Limb (tissue), 2 donors: ENCODE measurements at regions not wholly inside any gene's neighbourhood (a gene's known extent, or its start where the extent isn't known, plus 50 kb on each side); places are given as distances from the start of the nearest gene placed in this dataset.
"Not testable (repeated sequence)": the region's sequence is repeated elsewhere in the genome, so short reads cannot be mapped to it uniquely, and the experiment has no call there.

Experiments
- DNase-seq, 2 donors: peaks; one replicate each; pipeline ENCODE4 v3.0.0-alpha.2; 2016; ENCODE audit errors: extremely low spot score in 2 of 2

DNA sequence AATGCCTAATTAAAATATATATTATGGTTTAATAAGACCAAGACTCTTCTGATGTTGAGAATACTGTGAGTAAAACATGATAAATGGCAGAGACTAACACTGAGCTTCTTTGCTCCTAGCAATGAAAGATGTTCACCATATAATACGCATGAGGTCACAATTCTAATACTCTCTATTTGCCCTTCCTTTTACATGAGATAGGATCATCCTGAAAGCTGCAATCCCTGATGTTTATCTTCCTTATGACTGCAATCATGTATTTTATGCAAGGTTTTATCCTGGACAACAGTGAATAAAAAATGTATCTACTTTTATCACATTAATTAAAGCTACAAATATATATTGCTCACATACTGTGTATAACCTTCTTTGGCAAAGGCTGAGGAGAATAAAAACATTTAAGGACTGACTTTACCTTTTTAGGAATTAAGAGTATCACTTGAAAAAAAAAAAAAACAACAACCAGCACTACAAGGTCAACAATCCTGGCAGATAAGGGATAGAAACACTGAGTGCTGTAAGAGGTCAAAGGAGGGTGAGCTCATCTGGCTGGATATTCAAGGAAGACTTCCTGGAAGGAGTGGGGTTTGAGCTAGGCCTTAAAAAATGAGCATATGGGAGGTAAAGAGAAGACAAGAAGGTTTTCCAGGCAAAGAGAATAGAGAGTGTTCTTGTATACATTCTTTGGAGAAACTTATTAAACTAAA lies 99.9 kb downstream of the AREG start:
- no peak for DNase-seq

- no peak for DNase-seq
Measured at GRCh38 chr4:74545448-74545847, 100.5 kb downstream of the AREG start.

DNA sequence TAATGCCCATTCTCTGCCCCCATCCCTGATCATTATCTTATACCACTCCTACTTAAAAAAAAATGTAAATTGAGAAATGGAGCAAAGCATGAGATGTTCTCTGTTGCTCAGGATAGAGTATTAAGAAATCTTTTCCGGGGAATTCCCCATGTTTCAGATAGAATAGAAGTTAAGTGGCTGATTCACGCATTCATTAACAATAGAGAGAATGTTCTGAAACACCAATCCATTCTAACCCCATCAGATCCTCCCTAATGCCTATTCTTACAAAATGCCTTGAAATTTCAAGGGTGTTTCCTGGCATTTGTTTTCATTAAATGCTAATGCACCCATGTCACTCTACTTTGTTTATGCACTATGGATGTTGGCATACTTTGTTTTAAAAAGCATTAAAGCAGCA lies 101.1 kb downstream of the AREG start:
- DNase-seq = no peak

GRCh38 chr4:74547042-74547441 lies 102.1 kb downstream of the AREG start:
- no peak for DNase-seq

GRCh38 chr4:74548561-74548960 lies 103.6 kb downstream of the AREG start:
- DNase-seq = no peak

DNA sequence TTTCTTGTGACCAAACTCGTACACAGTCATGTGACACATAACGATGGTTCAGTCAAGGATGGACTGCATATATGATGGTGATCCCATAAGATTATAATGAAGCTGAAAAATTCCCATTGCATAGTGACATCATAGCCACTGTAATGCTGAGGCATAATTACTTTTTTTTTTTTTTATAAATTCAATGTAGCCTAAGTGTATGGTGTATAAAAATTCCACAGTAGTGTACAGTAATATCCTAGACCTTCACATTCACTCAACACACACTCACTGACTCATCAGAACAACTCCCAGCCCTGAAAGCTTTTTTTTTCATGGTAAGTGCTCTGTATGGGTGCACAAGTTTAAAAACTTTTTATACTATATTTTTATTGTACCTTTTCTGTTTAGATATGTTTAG lies 105.0 kb downstream of the AREG start:
- DNase-seq = no peak

DNA sequence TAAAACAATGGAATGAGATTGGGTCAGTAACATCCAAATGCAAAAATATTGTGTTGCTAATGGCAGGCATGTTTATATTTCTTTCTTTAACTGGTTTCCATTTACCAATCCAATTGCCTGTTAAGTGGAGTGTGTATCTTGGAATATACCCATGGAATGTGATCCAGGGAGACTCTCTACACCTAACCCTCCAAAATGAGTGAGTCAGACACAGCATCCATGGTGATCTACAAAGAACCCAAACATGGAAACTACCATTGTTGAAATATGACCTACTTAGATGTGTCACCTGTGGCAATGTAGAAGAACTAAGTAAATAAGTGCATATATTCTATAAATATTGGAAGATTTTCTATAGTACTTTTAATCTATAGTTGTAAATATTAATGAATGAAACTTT lies 110.3 kb downstream of the AREG start:
- DNase-seq = no peak

DNA sequence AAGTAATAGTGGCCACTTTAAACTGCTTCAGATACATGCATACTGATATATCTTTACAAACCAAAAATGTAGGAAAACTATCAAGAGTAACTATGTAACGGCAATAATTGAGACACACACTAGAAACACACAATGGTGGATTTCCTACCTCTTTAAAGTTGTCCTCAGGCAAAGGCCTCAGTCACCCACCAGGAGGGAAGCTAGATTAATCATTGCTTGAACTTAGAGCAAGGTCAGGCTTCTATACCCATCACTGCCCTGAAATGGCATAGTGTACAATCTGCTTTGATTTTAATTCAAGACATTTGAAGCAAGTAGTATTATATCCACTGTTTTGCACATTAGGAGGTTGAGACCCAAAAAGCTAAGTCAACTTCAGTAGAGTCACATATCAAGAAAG lies 110.9 kb downstream of the AREG start:
- DNase-seq = no peak

- DNase-seq = no peak
Measured at GRCh38 chr4:74559853-74560252, 114.9 kb downstream of the AREG start.

DNA sequence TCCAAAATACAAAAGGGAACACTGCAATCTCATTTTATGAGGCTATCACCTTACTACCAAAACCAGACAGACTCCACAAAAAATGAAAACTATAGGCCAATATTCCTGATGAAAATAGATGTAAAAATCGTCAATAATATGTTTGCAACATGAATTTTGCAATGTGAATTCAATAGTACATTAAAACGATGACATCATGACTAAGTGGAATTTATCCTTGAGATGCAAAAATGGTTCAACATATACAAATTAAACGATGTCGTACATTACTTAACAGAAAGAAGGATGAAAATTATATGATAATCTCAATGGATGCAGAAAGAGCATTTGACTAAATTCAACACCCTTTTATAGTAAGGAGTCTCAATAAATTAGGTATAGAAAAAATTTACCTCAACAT lies 123.0 kb downstream of the AREG start:
- DNase-seq = no peak

DNA sequence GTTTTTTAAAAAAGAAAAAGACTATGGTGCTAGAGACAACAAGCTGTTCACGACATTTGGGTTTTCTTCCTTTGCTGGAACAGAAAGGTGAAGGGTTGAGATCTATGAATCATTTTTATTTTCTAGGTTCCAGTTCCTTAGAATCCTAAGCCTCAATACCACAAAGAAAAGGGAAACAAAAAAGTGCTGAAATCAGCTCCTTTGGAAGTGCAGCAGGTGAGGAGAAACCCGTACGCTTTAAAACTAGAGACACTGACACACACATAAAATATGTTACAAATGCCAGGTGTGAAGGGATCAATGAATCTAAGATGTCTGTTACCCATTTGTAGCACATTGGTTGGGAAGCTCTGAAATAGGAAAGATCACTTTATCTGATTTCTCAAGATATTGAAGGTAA lies 125.2 kb downstream of the AREG start:
- no peak for DNase-seq

DNA sequence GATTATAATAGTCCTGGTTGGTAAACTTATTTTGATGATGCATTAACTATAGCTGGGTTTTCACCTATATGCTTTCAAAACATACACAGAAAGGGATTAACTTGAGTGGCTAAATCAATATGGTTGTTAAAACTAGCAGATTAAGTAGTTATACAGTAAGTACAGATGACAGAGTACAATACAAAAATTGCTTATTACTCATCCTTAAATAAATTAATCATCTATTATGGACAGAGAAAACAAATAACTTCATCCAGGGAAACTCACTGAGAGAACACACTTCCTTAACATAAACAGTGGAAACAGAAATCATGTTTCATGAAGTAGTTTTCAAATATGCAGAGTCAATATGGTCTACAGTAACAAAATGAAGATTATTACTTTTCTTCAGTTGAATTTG lies 133.4 kb downstream of the AREG start:
- DNase-seq = no peak

DNA sequence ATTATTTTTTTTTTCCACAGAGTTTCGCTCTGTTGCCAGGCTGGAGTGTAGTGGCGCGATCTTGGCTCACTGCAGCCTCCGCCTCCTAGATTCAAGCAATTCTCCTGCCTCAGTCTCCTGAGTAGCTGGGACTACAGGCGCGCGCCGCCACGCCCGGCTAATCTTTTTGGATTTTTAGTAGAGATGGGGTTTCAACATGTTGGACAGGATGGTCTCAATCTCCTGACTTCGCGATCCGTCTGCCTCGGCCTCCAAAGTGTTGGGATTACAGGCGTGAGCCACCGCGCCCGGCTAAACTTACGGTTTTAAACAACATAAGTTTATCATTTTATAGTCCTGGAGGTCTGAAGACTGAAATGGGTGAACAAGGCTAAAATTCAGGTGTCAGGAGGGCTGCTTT lies 133.9 kb downstream of the AREG start:
- not testable (repeated sequence) for DNase-seq

- DNase-seq = no peak
Measured at GRCh38 chr4:74583089-74583700, 138.3 kb downstream of the AREG start.

DNA sequence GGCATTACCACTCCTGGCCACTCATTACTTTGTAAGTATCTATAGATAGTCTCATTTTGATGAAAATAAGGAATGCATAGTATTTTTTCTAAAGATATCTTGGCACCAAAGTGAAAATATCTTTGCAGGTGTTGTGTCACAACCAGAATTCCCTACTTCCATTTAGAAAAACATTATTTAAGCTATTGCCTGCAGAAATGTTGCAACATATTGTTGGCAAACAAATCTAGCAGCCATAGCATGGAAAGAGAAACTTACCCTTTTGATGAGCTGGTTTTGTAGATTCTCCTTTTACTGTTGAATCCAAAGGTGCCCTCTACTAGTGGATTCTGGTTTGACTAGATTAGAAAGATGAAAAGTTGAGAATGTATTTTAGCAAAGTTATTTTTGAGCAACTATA lies 138.8 kb downstream of the AREG start:
- no peak for DNase-seq

- no peak for DNase-seq
Measured at GRCh38 chr4:74588350-74588749, 143.4 kb downstream of the AREG start.

GRCh38 chr4:74590476-74590875 lies 145.5 kb downstream of the AREG start:
- DNase-seq = no peak

DNA sequence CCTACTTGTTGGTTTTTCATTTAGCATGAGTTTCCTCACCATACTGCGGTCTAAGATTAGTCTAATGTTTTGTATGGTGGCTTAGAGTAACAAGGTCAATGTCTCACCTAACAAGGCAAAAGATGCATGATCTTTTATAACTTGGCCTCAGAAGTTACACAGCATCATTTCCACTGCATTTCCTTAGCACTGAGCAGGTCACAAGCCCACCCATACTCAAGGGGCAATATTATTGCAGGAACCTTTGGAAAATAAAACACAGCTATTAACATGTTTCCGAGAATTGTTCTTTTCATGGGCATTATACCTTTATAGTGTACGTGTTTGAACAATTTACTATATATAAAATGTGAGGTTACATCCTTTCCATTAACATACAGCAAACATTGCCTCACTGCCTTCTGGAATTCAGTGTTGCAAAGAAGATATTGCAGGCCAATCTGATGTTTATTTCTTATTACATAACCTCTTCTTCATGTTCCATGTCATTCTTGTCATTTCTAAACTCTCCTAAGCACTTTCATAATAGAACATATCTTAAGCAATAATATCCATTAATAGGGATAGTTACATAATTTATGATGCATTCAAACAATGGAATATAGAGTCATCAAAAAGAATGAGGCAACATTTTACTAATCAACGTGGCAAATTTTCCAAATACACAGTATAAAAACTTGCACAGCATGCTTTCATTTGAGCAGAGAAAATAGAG lies 153.8 kb downstream of the AREG start:
- DNase-seq = no peak

DNA sequence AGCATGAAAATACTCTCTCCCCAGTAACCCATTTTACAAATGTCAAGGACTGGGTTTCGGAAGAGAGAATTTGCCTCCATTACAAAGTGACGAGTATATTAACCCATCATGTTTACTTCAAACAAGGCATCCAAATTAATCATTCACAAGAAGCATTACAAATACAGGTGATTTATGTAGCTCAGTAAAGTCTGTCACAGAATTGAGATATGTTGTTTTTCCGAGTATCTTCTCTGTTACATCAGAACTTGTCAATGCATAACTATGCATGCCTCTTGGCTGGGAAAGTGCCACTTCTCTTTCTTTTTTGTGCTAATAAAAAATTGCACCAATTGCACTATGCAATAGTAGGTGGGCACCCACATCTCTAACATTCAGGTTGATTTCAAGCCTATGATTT lies 158.2 kb downstream of the AREG start:
- no peak for DNase-seq

DNA sequence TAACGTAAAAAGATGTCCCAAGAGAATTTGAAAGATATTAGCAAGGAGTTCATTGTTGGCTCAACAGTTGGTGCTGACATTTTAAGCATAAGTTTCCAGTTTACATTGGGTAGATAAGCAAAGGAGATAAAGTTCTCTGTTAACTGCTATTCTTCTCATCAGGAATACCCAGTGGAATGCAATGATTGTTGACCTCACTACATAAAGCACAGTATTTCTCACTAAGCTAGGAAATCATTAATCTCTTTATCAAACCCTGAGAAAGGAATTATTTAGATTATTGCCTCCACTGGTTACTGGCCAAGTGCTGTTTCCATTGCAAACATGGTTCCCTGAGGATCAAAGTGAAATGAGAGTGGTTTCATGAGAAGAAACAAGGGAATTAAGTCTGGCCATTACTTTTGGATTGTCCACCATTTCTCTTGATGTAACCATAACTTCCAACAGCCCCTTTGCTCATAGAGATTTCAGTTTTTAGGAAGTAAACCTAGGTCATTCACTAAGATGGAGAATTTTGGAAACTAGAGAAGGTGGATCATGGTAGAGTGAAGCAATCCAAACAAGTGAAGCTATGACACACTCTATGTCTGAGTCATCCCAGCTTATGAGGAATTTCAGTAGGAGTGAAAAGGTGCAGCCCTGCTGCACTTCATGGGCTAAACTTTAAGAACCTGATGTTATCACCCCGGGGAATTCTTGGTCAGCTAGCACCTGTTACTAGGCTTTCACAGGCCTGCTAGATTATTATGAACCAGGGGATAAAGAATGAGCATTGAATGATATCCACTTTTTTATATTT lies 163.4 kb downstream of the AREG start:
- no peak for DNase-seq

GRCh38 chr4:74610491-74610890 lies 165.6 kb downstream of the AREG start:
- DNase-seq = no peak

DNA sequence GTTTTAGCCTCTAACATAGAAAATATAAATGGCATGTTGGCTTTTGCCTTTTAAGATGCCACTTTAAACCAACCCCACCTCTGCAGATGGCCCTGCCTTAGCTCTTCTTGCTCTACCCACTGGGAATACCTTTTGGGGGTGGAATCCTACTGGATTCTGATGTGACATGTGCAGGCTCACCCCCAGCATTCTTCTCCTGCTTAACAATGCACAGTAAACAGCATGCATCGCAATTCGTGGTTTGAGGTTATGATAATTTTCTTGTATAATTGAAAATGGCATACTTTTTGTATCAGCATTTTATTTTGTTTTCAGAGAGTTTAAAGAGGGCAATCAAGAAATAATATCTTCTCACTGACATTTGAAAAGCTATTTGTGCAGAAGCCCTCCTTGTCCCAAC lies 167.9 kb downstream of the AREG start:
- no peak for DNase-seq
